Naive thymus-derived CD8-positive, alpha-beta T cell (primary cell): ENCODE measurements at regions not wholly inside any gene's neighbourhood (a gene's known extent, or its start where the extent isn't known, plus 50 kb on each side); places are given as distances from the start of the nearest gene placed in this dataset.
"Not testable (repeated sequence)": the region's sequence is repeated elsewhere in the genome, so short reads cannot be mapped to it uniquely, and the experiment has no call there.

Experiments used
- ATAC-seq, 2 donors: fragments of 150-1000 bp; cut with Tn5 transposase in 1 of 2; sonication (Bioruptor Pico), chemical (Tn5 transposase) in 1 of 2; 1 replicate in 1 of 2; 2 replicates in 1 of 2; pipeline ENCODE4 v1.10.0; 2021; ENCODE audit warnings: mild to moderate bottlenecking in 2 of 2, moderate library complexity in 2 of 2
- POLR2A ChIA-PET: fragments of 350-600 bp; sonication (Branson Sonifier 250); formaldehyde crosslinking; loops from one replicate; lab custom pipeline; 2021; ENCODE audit warnings: antibody characterized with exemption; lab: Charles Lee
- DNase-seq, 10 donors: peaks; one replicate each; pipeline versions ENCODE4 v3.0.0 to v3.0.0-alpha.2; 2020 to 2022
- H3K27ac Mint-ChIP-seq, 10 donors: one replicate each; pipeline ENCODE4 v1.8.0; 2020 to 2022; ENCODE audit warnings: mild to moderate bottlenecking in 10 of 10, mixed read lengths in 10 of 10, moderate library complexity in 4 of 10, inconsistent platforms in 1 of 10
- H3K27me3 Mint-ChIP-seq, 5 donors: one replicate each; pipeline ENCODE4 v1.8.0; 2021 to 2022; ENCODE audit warnings: mixed read lengths in 5 of 5
- H3K36me3 Mint-ChIP-seq, 3 donors: one replicate each; pipeline ENCODE4 v1.8.0; 2020 to 2022; ENCODE audit warnings: mixed read lengths in 3 of 3, mild to moderate bottlenecking in 2 of 3, inconsistent platforms in 1 of 3
- H3K4me1 Mint-ChIP-seq, 4 donors: one replicate each; pipeline ENCODE4 v1.8.0; 2021 to 2022; ENCODE audit warnings: mixed read lengths in 4 of 4
- H3K4me3 Mint-ChIP-seq, 10 donors: one replicate each; pipeline ENCODE4 v1.8.0; 2020 to 2022; ENCODE audit warnings: mild to moderate bottlenecking in 10 of 10, mixed read lengths in 10 of 10, moderate library complexity in 6 of 10, inconsistent platforms in 1 of 10
- H3K9me3 Mint-ChIP-seq, 9 donors: one replicate each; pipeline ENCODE4 v1.8.0; 2020 to 2022; ENCODE audit warnings: mixed read lengths in 9 of 9, mild to moderate bottlenecking in 3 of 9, inconsistent platforms in 1 of 9, moderate library complexity in 1 of 9

- H3K36me3 Mint-ChIP-seq = no peaks in the 10 kb centered on the region
- POLR2A ChIA-PET = no interaction called here
- H3K27ac Mint-ChIP-seq = no peak overlapping the region
- H3K4me3 Mint-ChIP-seq = no peak overlapping the region
- DNase-seq (no peak), ATAC-seq (no peak)
- peaks cover 3 to 19% (median 15%) of the 10 kb centered on the region in 5 donors for H3K27me3 Mint-ChIP-seq
- peaks cover 0 to under 1% (median 0%) of the 10 kb centered on the region in 9 donors for H3K9me3 Mint-ChIP-seq
- no peaks in the 10 kb centered on the region for H3K4me1 Mint-ChIP-seq
Measured at GRCh38 chr4:138797646-138798045, 217.9 kb upstream of the NOCT start.

- DNase-seq (no peak), ATAC-seq (no peak)
- H3K27ac Mint-ChIP-seq = no peak overlapping the region
- H3K36me3 Mint-ChIP-seq = no peaks in the 10 kb centered on the region
- H3K27me3 Mint-ChIP-seq = peaks cover 2 to 19% (median 15%) of the 10 kb centered on the region in 5 donors
- no peak overlapping the region for H3K4me3 Mint-ChIP-seq
- H3K9me3 Mint-ChIP-seq = peaks cover 0 to 1% (median 0%) of the 10 kb centered on the region in 9 donors
- POLR2A ChIA-PET = no interaction called here
- H3K4me1 Mint-ChIP-seq = no peaks in the 10 kb centered on the region
Measured at GRCh38 chr4:138796761-138797160, 218.8 kb upstream of the NOCT start.

- no peaks in the 10 kb centered on the region for H3K36me3 Mint-ChIP-seq
- DNase-seq (no peak), ATAC-seq (no peak)
- peak overlapping the region in 1 of 10 donors; percentile 13 for H3K27ac Mint-ChIP-seq
- POLR2A ChIA-PET = no interaction called here
- H3K27me3 Mint-ChIP-seq = peaks cover 0 to 17% (median 6%) of the 10 kb centered on the region in 5 donors
- no peak overlapping the region for H3K4me3 Mint-ChIP-seq
- H3K4me1 Mint-ChIP-seq = no peaks in the 10 kb centered on the region
- peaks cover 0 to 1% (median 0%) of the 10 kb centered on the region in 9 donors for H3K9me3 Mint-ChIP-seq
Measured at GRCh38 chr4:138790706-138791340, 224.8 kb upstream of the NOCT start.

GRCh38 chr4:138789796-138790195 is 225.8 kb upstream of the NOCT start:
- ATAC-seq = no peak
- H3K4me3 Mint-ChIP-seq = no peak overlapping the region
- POLR2A ChIA-PET = no interaction called here
- DNase-seq = no peak
- peaks cover 0 to 18% (median 6%) of the 10 kb centered on the region in 5 donors for H3K27me3 Mint-ChIP-seq
- H3K4me1 Mint-ChIP-seq = no peaks in the 10 kb centered on the region
- H3K27ac Mint-ChIP-seq = no peak overlapping the region
- H3K36me3 Mint-ChIP-seq = no peaks in the 10 kb centered on the region
- peaks cover 0 to 1% (median 0%) of the 10 kb centered on the region in 9 donors for H3K9me3 Mint-ChIP-seq

- H3K27ac Mint-ChIP-seq = no peak overlapping the region
- H3K4me3 Mint-ChIP-seq = no peak overlapping the region
- peaks cover 0 to 27% (median 11%) of the 10 kb centered on the region in 5 donors for H3K27me3 Mint-ChIP-seq
- H3K4me1 Mint-ChIP-seq = no peaks in the 10 kb centered on the region
- peaks cover 0 to 2% (median 0%) of the 10 kb centered on the region in 9 donors for H3K9me3 Mint-ChIP-seq
- no peak for DNase-seq
- H3K36me3 Mint-ChIP-seq = no peaks in the 10 kb centered on the region
- no peak for ATAC-seq
- POLR2A ChIA-PET = no interaction called here
Measured at GRCh38 chr4:138788857-138789256, 226.7 kb upstream of the NOCT start.

- ATAC-seq (no peak), DNase-seq (no peak)
- Mint-ChIP-seq H3K27ac (no peak overlapping the region), H3K36me3 (no peaks in the 10 kb centered on the region), H3K27me3 (peaks cover 0 to 32% (median 11%) of the 10 kb centered on the region in 5 donors), H3K9me3 (peaks cover 0 to 2% (median 0%) of the 10 kb centered on the region in 9 donors), H3K4me1 (no peaks in the 10 kb centered on the region), H3K4me3 (no peak overlapping the region)
- POLR2A ChIA-PET = no interaction called here
Measured at GRCh38 chr4:138788267-138788790, 227.3 kb upstream of the NOCT start.

GRCh38 chr4:138779761-138780160 is 235.8 kb upstream of the NOCT start:
- DNase-seq, POLR2A ChIA-PET, H3K4me1 Mint-ChIP-seq, H3K4me3 Mint-ChIP-seq, H3K36me3 Mint-ChIP-seq, H3K27ac Mint-ChIP-seq, ATAC-seq: not testable (repeated sequence)
- Mint-ChIP-seq H3K27me3 (peaks cover 0 to 23% (median 5%) of the 10 kb centered on the region in 5 donors), H3K9me3 (peaks cover 0 to 26% (median 7%) of the 10 kb centered on the region in 9 donors)

- no peak for DNase-seq
- POLR2A ChIA-PET = no interaction called here
- peaks cover 0 to 9% (median 0%) of the 10 kb centered on the region in 9 donors for H3K9me3 Mint-ChIP-seq
- H3K4me1 Mint-ChIP-seq = no peaks in the 10 kb centered on the region
- H3K4me3 Mint-ChIP-seq = no peak overlapping the region
- H3K36me3 Mint-ChIP-seq = no peaks in the 10 kb centered on the region
- H3K27me3 Mint-ChIP-seq = peaks cover 0 to 9% (median 5%) of the 10 kb centered on the region in 5 donors
- no peak for ATAC-seq
- H3K27ac Mint-ChIP-seq = no peak overlapping the region
Measured at GRCh38 chr4:138775890-138776289, 239.7 kb upstream of the NOCT start.

GRCh38 chr4:138775489-138775888 is 240.1 kb upstream of the NOCT start:
- POLR2A ChIA-PET = no interaction called here
- Mint-ChIP-seq H3K4me3 (no peak overlapping the region), H3K36me3 (no peaks in the 10 kb centered on the region), H3K27me3 (peaks cover 0 to 9% (median 5%) of the 10 kb centered on the region in 5 donors), H3K9me3 (peaks cover 0 to 9% (median 0%) of the 10 kb centered on the region in 9 donors), H3K4me1 (no peaks in the 10 kb centered on the region), H3K27ac (no peak overlapping the region)
- ATAC-seq (no peak), DNase-seq (no peak)

- DNase-seq = no peak
- H3K9me3 Mint-ChIP-seq = peaks cover 0 to 6% (median 0%) of the 10 kb centered on the region in 9 donors
- POLR2A ChIA-PET = no interaction called here
- H3K4me3 Mint-ChIP-seq = no peak overlapping the region
- H3K4me1 Mint-ChIP-seq = no peaks in the 10 kb centered on the region
- ATAC-seq = no peak
- H3K36me3 Mint-ChIP-seq = no peaks in the 10 kb centered on the region
- H3K27ac Mint-ChIP-seq = no peak overlapping the region
- H3K27me3 Mint-ChIP-seq = peaks cover 0 to 9% (median 6%) of the 10 kb centered on the region in 5 donors
Measured at GRCh38 chr4:138774940-138775339, 240.6 kb upstream of the NOCT start.

GRCh38 chr4:138774125-138774524 is 241.5 kb upstream of the NOCT start:
- not testable (repeated sequence) for H3K27ac Mint-ChIP-seq

GRCh38 chr4:138773321-138773720 is 242.3 kb upstream of the NOCT start:
- Mint-ChIP-seq H3K36me3 (no peaks in the 10 kb centered on the region), H3K27ac (no peak overlapping the region), H3K4me3 (no peak overlapping the region), H3K4me1 (no peaks in the 10 kb centered on the region), H3K27me3 (peaks cover 3 to 18% (median 9%) of the 10 kb centered on the region in 5 donors), H3K9me3 (peaks cover 0 to 4% (median 0%) of the 10 kb centered on the region in 9 donors)
- no peak for ATAC-seq
- POLR2A ChIA-PET = no interaction called here
- no peak for DNase-seq

More at GRCh38 chr4:138774125-138774524, 241.5 kb upstream of the NOCT start:
- H3K9me3 Mint-ChIP-seq, H3K4me3 Mint-ChIP-seq, H3K36me3 Mint-ChIP-seq, POLR2A ChIA-PET, DNase-seq, H3K4me1 Mint-ChIP-seq, ATAC-seq: not testable (repeated sequence)
- H3K27me3 Mint-ChIP-seq = peaks cover 0 to 11% (median 6%) of the 10 kb centered on the region in 5 donors

- DNase-seq (no peak), ATAC-seq (no peak)
- no peak overlapping the region for H3K4me3 Mint-ChIP-seq
- no peaks in the 10 kb centered on the region for H3K36me3 Mint-ChIP-seq
- POLR2A ChIA-PET = no interaction called here
- H3K27ac Mint-ChIP-seq = no peak overlapping the region
- H3K4me1 Mint-ChIP-seq = no peaks in the 10 kb centered on the region
- H3K27me3 Mint-ChIP-seq = peaks cover 3 to 21% (median 9%) of the 10 kb centered on the region in 5 donors
- peaks cover 0 to 4% (median 0%) of the 10 kb centered on the region in 9 donors for H3K9me3 Mint-ChIP-seq
Measured at GRCh38 chr4:138772366-138772765, 243.2 kb upstream of the NOCT start.
